ENCODE measurements at regions not wholly inside any gene's neighbourhood (a gene's known extent, or its start where the extent isn't known, plus 50 kb on each side); places are given as distances from the start of the nearest gene placed in this dataset.

GRCh38 chr5:123916345-123917121 lies 404.6 kb downstream of the CSNK1G3 start:
- H3K4ac ChIP-seq (ENCODE audit: low read depth, low read length): no peak overlapping the region
- H4K91ac ChIP-seq (ENCODE audit: insufficient read length, low read depth, low read length): no peak overlapping the region
- H3K27ac ChIP-seq (ENCODE audit: insufficient read length, low read depth, low read length): no peak overlapping the region
- Mint-ChIP-seq H3K9me3 (peaks cover 22% of the 10 kb centered on the region in 2 experiments), H3K27ac (no peak overlapping the region), H3K4me3 (no peak overlapping the region), H3K36me3 (ENCODE audit: insufficient read depth in 1 of 3, low read depth in 3 of 3) (peaks cover 5 to 31% (median 9%) of the 10 kb centered on the region in 3 experiments), H3K4me1 (peaks cover 0 to 3% of the 10 kb centered on the region in 2 experiments; a peak in 2 of 4 replicates), H3K27me3 (ENCODE audit: low read depth) (no peaks in the 10 kb centered on the region)
- H3K23ac ChIP-seq (ENCODE audit: insufficient read length, low read depth, low read length): no peak overlapping the region
- H3K4me1 ChIP-seq (ENCODE audit: insufficient read depth, low read length): no peaks in the 10 kb centered on the region; the same call in 1 of the 2 replicates
- H2AK5ac ChIP-seq (ENCODE audit: insufficient read length, low read length): no peak overlapping the region
- H3K4me2 ChIP-seq (ENCODE audit: insufficient read depth, insufficient read length, low read length): no peak overlapping the region
- no peak overlapping the region for H4K5ac ChIP-seq (ENCODE audit: insufficient read length, low read depth, low read length)
- no peaks in the 10 kb centered on the region for H3K79me2 ChIP-seq (ENCODE audit: insufficient read depth, low read length)
- H2BK12ac ChIP-seq (ENCODE audit: insufficient read length, low read depth, low read length): no peak overlapping the region
- no peak overlapping the region for H3K9ac ChIP-seq (ENCODE audit: extremely low read depth, insufficient read length, low read length)
- H4K8ac ChIP-seq (replicated peaks; ENCODE audit: insufficient read length, low read depth, low read length): no peak overlapping the region
- no peak overlapping the region for H2BK5ac ChIP-seq (ENCODE audit: insufficient read length, low read length)
- no peak overlapping the region for H2BK15ac ChIP-seq (ENCODE audit: low read depth, low read length)
- no peak overlapping the region for H3K14ac ChIP-seq (ENCODE audit: insufficient read depth, low read length)
- H3K9me3 ChIP-seq (ENCODE audit: control insufficient read depth, low read depth, low read length): no peaks in the 10 kb centered on the region
- no peaks in the 10 kb centered on the region for H3K79me1 ChIP-seq (ENCODE audit: insufficient read depth, low read depth, low read length, poor library complexity, severe bottlenecking)
- no peak overlapping the region for H3K56ac ChIP-seq (ENCODE audit: insufficient read length, low read depth, low read length)
- TF ChIP-seq CTCF (conservative IDR thresholded peaks at IDR 0.05): no peak
- H2BK20ac ChIP-seq (ENCODE audit: low read depth, low read length, poor library complexity, severe bottlenecking): no peak overlapping the region
- H2AFZ ChIP-seq (ENCODE audit: low read length): no peak overlapping the region
- H3K18ac ChIP-seq (ENCODE audit: insufficient read length, low read depth, low read length): no peak overlapping the region
- no peaks in the 10 kb centered on the region for H4K20me1 ChIP-seq (ENCODE audit: control insufficient read depth, insufficient read depth, insufficient read length)
- no peak for DNase-seq
- H2BK120ac ChIP-seq (ENCODE audit: low read depth, low read length, poor library complexity, severe bottlenecking): no peak overlapping the region
- H3T11ph ChIP-seq (ENCODE audit: low read length): no peak overlapping the region
- no CpG with 5 or more reads among the region's 8 CpGs for WGBS (ENCODE audit: extremely low coverage, insufficient read length, low lambda C conversion rate)
- H3K23me2 ChIP-seq (ENCODE audit: insufficient read length, low read depth, low read length, poor library complexity, severe bottlenecking): no peaks in the 10 kb centered on the region
- H3K27me3 ChIP-seq (ENCODE audit: insufficient read depth, low read length): no peaks in the 10 kb centered on the region
